DND-41 (cell line): ENCODE measurements at regions not wholly inside any gene's neighbourhood (a gene's known extent, or its start where the extent isn't known, plus 50 kb on each side); places are given as distances from the start of the nearest gene placed in this dataset.

Experiments used
- EZH2 ChIP-seq: IDR thresholded peaks from 3 replicates; pipeline ENCODE4 v1.6.1; 2012; ENCODE audit warnings: borderline replicate concordance, low read depth, mild to moderate bottlenecking, moderate library complexity, low read length, inconsistent platforms; ENCODE audit not compliant: severe bottlenecking
- TF ChIP-seq, protein P1 (sequence below): IDR thresholded peaks from 2 replicates; pipeline ENCODE4 v1.5.1; 2012; ENCODE audit warnings: borderline replicate concordance, low read length, moderate library complexity, mild to moderate bottlenecking; ENCODE audit not compliant: poor library complexity, severe bottlenecking; ENCODE audit errors: extremely low read depth

DNA sequence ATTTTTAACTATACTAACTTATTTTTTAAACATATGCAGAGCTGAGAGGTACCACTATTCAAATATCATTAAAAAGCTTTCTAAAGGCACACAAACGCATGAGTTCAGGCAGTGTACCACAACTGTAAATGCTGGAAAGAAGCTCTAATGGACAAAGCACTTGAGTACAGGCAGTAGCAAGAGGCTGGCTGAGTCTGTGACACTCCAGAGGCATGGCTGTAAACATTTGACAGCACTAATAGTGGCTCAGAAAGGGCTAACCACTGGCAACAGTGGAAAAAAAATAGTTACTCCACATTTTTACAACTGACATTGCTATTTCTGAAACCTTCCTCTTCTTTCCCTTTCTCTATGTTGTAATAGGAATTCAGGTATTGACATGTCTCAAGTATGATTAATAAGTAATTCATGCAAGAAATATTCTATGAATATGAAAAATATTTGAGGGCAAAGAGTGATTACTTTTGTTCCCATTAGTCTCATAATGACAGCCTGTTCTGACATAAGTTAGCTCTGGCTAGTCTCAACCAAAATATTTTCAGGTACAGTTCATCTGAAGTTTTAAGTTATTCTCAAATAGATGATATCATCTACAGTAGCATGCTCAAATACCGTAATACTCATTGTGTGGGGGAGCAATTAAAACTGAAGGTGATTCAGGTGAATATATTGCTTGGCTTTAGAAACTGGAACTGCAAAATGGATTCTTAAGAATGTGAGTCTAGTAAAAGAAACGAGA lies 324.0 kb upstream of the POT1 start:
- TF ChIP-seq, protein P1, sequence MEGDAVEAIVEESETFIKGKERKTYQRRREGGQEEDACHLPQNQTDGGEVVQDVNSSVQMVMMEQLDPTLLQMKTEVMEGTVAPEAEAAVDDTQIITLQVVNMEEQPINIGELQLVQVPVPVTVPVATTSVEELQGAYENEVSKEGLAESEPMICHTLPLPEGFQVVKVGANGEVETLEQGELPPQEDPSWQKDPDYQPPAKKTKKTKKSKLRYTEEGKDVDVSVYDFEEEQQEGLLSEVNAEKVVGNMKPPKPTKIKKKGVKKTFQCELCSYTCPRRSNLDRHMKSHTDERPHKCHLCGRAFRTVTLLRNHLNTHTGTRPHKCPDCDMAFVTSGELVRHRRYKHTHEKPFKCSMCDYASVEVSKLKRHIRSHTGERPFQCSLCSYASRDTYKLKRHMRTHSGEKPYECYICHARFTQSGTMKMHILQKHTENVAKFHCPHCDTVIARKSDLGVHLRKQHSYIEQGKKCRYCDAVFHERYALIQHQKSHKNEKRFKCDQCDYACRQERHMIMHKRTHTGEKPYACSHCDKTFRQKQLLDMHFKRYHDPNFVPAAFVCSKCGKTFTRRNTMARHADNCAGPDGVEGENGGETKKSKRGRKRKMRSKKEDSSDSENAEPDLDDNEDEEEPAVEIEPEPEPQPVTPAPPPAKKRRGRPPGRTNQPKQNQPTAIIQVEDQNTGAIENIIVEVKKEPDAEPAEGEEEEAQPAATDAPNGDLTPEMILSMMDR = no peak
- no peak for TF ChIP-seq EZH2
